ENCODE measurements at regions not wholly inside any gene's neighbourhood (a gene's known extent, or its start where the extent isn't known, plus 50 kb on each side); places are given as distances from the start of the nearest gene placed in this dataset.

DNA sequence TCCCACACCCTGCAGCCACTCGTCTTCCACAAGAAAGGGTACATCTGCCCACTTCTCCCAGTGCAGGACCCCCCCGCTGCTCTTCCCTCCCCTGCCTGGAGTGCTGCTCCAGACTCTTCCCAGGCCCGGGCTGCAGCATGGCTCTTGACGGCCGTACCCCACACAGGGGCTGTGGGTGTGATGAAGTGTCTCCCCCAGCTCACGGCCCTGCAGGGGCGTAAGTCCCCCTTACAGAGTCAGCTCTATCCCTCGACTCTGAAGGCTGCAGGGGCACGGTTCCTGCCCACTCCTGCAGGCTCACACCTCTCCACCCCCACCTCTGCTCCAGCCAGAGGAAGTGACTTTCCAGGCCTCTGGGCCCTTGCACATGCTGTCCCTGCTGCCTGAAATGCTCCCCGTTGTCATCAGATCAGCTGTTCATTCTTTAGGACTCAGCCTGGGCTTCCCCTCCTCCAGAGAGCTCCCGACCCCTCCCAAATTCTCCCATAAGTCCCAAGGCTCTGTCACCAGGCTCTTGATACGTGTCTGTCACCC, 180.6 kb upstream of the IER5L start:
- TF ChIP-seq, protein P1, sequence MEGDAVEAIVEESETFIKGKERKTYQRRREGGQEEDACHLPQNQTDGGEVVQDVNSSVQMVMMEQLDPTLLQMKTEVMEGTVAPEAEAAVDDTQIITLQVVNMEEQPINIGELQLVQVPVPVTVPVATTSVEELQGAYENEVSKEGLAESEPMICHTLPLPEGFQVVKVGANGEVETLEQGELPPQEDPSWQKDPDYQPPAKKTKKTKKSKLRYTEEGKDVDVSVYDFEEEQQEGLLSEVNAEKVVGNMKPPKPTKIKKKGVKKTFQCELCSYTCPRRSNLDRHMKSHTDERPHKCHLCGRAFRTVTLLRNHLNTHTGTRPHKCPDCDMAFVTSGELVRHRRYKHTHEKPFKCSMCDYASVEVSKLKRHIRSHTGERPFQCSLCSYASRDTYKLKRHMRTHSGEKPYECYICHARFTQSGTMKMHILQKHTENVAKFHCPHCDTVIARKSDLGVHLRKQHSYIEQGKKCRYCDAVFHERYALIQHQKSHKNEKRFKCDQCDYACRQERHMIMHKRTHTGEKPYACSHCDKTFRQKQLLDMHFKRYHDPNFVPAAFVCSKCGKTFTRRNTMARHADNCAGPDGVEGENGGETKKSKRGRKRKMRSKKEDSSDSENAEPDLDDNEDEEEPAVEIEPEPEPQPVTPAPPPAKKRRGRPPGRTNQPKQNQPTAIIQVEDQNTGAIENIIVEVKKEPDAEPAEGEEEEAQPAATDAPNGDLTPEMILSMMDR (IDR thresholded peaks at IDR 0.05 in 4 of 5, conservative IDR thresholded peaks at IDR 0.05 in 1 of 5): no peak
- no peak for TF ChIP-seq POLR2A (IDR thresholded peaks at IDR 0.05)
